GM19239 (cell line): ENCODE measurements at regions not wholly inside any gene's neighbourhood (a gene's known extent, or its start where the extent isn't known, plus 50 kb on each side); places are given as distances from the start of the nearest gene placed in this dataset.
"Not testable (repeated sequence)": the region's sequence is repeated elsewhere in the genome, so short reads cannot be mapped to it uniquely, and the experiment has no call there.

Experiments
- DNase-seq: peaks from one replicate; pipeline ENCODE4 v3.0.0; 2011; ENCODE audit warnings: low spot score; ENCODE audit not compliant: insufficient read length
- FAIRE-seq: peaks from 2 replicates; lab custom pipeline; 2011; peaks lifted over from hg19 to GRCh38; lab: Jason Lieb, UNC

- DNase-seq (no peak), FAIRE-seq (no peak)
These were observed 302.5 kb downstream of the BMPER start for GRCh38 chr7:34207810-34208209.

- FAIRE-seq, result no peak
- no peak for DNase-seq
These were observed 303.7 kb downstream of the BMPER start for GRCh38 chr7:34208878-34209621.

- FAIRE-seq, result no peak
- no peak for DNase-seq
These were observed 305.7 kb downstream of the BMPER start for GRCh38 chr7:34211018-34211417.

DNA sequence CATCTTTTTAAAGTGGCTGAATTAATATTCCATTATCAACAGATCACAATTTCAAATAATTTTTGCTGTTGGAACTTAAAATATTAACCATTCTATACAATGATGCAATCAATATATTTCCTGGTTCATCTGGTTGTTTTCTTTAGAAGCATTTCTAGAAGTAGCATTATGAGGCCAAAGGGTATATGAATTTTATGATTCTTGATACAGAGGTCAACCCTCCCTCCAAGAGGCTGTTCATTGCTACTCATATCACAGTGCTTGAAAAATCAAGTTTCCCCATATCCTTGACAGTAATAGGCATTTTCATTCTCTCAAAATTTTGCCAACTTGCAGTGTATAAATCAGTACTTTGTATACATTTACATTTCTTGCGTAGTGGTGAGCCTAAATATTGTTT, 312.6 kb downstream of the BMPER start:
- FAIRE-seq, result no peak
- no peak for DNase-seq

DNA sequence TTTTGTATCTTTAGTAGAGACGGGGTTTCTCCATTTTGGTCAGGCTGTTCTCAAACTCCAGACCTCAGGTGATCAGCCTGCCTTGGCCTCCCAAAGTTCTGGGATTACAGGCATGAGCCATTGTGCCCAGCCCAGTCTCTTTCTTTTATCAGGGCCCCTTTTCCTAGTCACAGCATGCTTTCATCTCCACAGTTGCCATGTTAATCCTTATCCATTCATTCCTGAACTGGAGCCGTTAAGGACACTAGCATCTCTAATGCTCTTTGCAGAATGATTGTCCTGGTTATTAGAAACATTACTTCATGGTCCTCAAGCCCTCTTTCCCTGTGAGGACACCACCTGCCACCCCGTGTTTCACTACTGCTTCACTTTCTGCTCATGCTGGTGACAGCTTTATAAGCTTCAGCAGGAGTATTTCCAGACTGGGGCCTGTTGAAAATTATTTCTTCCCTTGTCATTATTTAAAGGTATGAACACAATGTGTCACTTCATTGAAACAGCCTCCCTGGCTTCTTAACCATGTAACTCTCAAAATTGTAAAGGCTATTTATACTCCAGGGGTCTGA, 313.9 kb downstream of the BMPER start:
- FAIRE-seq (no peak), DNase-seq (no peak)

DNA sequence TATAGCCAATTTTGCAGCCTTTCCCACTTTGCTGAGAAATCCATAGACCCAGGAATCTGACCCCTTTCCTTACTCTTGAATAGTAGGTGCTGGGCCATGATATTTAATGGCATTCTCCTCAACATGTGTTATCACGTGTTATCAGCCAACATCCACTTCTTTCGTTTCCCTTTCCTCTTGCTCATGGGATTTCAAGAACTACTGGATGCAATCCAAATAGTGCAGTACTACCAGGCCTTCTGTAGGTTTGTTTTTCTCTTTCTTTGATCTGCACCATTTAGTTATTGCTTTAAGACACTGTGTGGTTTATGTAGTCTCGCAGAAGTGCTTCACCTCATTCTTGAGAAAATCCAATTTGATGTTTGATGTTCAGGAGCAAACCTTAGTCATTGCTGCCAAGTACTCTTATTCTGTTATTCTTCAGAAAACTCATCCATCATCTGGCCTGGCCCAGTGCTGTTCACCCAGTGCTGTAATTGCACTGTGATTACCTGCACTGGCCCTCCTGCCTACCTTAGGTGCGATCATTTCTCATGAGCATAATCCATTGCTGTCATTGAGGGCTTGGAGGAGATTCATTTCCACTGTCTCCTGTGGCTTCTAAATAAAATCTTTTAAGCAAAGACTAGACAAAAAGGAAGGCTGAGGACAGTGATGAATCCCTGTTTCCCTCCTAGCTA, 315.3 kb downstream of the BMPER start:
- no peak for FAIRE-seq

DNA sequence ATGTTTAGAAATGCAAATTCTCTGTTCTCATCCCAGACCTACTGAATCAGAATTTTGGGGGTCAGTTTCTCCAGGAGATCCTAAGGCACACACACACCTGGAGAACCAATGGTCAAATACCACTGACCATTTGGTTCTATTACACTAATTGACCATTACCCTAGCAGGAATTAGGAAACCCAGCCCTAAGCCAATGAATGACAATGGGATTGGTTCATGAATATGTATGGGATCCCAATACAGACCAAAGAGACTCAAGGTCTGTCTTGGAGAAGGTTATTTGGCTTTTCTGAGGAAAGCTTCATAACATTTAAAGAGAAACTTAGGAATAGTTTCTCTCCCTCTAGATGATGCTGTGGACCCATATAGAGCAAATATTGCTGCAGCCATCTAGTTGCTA, 317.0 kb downstream of the BMPER start:
- DNase-seq (no peak), FAIRE-seq (no peak)

More for the DNA sequence above, 315.3 kb downstream of the BMPER start:
- no peak for DNase-seq

DNA sequence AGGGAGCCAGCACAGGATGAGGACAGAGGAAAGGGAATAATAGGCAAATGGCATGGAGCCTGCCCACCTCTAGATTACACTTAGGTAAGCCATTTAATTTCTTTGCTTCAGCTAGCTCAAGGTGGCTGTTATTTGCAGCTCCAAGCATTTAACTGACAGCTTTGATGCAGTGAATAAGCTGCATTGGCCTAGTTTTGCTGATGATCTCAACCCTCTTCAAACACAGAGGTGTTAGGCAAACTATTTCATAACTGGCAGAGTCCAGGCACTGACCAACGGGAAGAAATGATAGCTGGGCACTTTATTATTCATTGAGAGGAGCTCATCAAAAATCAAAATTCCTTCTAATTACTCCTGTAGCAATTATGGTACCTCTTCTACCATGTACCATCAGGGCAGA, 317.4 kb downstream of the BMPER start:
- FAIRE-seq, result no peak

GRCh38 chr7:34224281-34224680, 318.9 kb downstream of the BMPER start:
- DNase-seq (no peak), FAIRE-seq (no peak)

More for the DNA sequence above, 317.4 kb downstream of the BMPER start:
- no peak for DNase-seq

- FAIRE-seq, result no peak
These were observed 319.9 kb downstream of the BMPER start for GRCh38 chr7:34225193-34225592.

GRCh38 chr7:34227525-34227924, 322.2 kb downstream of the BMPER start:
- no peak for FAIRE-seq
- no peak for DNase-seq

More at GRCh38 chr7:34225193-34225592, 319.9 kb downstream of the BMPER start:
- no peak for DNase-seq

GRCh38 chr7:34235101-34235500, 329.8 kb downstream of the BMPER start:
- not testable (repeated sequence) for DNase-seq, FAIRE-seq

- no peak for FAIRE-seq
- DNase-seq, result no peak
These were observed 330.7 kb downstream of the BMPER start for GRCh38 chr7:34236057-34236456.

GRCh38 chr7:34236839-34237492, 331.6 kb downstream of the BMPER start:
- DNase-seq (no peak), FAIRE-seq (no peak)

DNA sequence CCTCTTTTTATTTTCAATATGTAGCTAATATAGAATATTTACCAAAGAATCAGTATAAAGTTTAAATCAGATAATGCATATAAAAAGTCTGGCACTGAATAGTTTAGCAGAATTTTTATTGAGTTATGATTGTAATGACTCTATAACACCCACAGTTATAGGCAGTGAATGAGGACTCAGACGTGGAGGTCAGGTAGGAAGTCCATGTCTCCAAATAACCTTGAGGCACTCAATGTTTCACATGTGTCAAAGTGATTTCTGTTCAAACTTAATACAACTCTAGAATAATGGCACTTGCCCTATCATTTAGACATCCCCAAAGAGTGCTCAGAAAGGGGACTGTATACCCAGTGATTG, 332.1 kb downstream of the BMPER start:
- FAIRE-seq (no peak), DNase-seq (no peak)

DNA sequence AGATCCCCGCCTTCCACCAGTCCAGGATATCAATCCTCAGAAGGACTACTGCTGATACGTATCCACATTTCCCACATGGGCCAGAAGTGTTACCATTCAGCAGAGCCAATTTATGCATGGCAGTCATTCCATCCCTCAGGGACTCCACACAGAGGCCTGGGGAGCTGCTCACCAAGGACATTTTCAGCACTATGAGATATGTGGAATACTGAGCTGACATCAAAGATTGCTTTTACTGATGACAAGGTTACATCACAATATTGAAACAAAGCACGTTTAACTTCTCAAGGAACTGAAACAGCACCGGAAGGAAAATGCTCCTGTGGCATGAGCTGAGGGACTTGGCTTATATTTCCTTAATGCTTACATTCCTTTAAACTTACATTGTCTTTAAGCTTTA, 335.1 kb downstream of the BMPER start:
- FAIRE-seq (no peak), DNase-seq (no peak)

GRCh38 chr7:34242391-34242790, 337.1 kb downstream of the BMPER start:
- DNase-seq (no peak), FAIRE-seq (no peak)

DNA sequence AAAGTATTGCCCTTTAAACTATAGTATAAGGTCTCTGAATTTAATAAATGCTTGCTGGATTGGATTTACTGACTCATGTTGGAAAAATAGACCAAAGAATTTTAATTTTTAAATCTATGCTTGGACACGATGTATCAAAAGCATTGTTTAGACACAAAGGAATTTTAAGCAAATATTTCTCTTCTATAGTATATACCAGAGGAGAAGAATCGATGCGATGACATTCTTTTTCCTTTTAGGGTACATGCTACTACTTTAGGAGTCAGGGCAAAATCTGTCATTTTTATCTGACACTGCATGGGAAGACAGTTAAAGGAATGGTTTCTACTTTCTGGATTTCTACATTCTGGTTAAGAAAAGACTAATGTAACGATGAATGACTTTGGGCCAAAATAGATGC, 339.9 kb downstream of the BMPER start:
- FAIRE-seq, result no peak
- DNase-seq, result no peak

- DNase-seq (no peak), FAIRE-seq (no peak)
These were observed 342.1 kb downstream of the BMPER start for GRCh38 chr7:34247468-34247867.

DNA sequence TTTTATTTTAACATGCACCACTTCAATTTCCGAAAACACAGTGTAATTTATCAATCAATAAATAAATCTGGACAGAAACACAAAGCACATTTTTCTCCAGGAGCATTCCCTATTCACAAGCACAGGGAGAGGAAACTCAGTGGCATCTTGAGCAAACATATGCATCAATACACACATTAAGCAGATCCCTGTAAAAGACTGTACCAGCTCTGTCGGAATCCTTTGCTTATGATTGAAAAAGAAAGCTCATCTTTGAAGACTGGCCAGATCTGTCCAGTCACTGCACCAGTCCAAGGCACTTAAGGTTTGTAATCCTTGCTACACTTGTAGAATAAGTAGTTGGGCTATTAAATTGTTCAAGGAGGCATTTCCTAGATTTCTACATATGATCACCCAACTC, 343.9 kb downstream of the BMPER start:
- DNase-seq (no peak), FAIRE-seq (no peak)

- FAIRE-seq (no peak), DNase-seq (no peak)
These were observed 354.9 kb downstream of the BMPER start for GRCh38 chr7:34260279-34260678.
